Astrocyte of the cerebellum (primary cell): ENCODE measurements at regions not wholly inside any gene's neighbourhood (a gene's known extent, or its start where the extent isn't known, plus 50 kb on each side); places are given as distances from the start of the nearest gene placed in this dataset.

ENCODE experiments used
- DNase-seq: peaks from one replicate; pipeline ENCODE4 v3.0.0-alpha.2; 2011; ENCODE audit warnings: low read depth
- H3K4me3 ChIP-seq: 2 replicates; pipeline ENCODE4 v1.5.1; 2011; ENCODE audit warnings: mild to moderate bottlenecking, low read depth, low read length, moderate library complexity
- CTCF ChIP-seq: IDR thresholded peaks from 2 replicates; pipeline ENCODE4 v1.5.1; 2012; ENCODE audit warnings: low read length, low read depth, moderate library complexity, mild to moderate bottlenecking; ENCODE audit errors: missing control alignments
- in situ Hi-C: cut with HindIII; loops from 2 replicates; pipeline ENCODE4 v1.10.0; 2017; ENCODE audit warnings: low sequenced_read_pairs

- peak; percentile 81 for TF ChIP-seq CTCF
- H3K4me3 ChIP-seq = no peak overlapping the region
- no peak for DNase-seq
- in situ Hi-C loops = loop anchor here (25.0 kb wide), 1 partner anchor 231 kb away; no protein-coding TSS in a partner anchor
Measured at GRCh38 chr10:117442944-117443685, 67.9 kb upstream of the PDZD8 start.

GRCh38 chr10:117442521-117442920 is 67.3 kb upstream of the PDZD8 start:
- DNase-seq = no peak
- no peak overlapping the region for H3K4me3 ChIP-seq
- in situ Hi-C loops = loop anchor here (25.0 kb wide), 1 partner anchor 230 kb away; no protein-coding TSS in a partner anchor
- no peak for TF ChIP-seq CTCF

GRCh38 chr10:117441812-117442443 is 66.7 kb upstream of the PDZD8 start:
- peak; percentile 75 for DNase-seq
- in situ Hi-C loops = loop anchor here (25.0 kb wide), 1 partner anchor 230 kb away; no protein-coding TSS in a partner anchor
- no peak overlapping the region for H3K4me3 ChIP-seq
- TF ChIP-seq CTCF = no peak

- H3K4me3 ChIP-seq = no peak overlapping the region
- TF ChIP-seq CTCF = no peak
- in situ Hi-C loops = loop anchor here (25.0 kb wide), 1 partner anchor 229 kb away; no protein-coding TSS in a partner anchor
- no peak for DNase-seq
Measured at GRCh38 chr10:117441361-117441760, 66.1 kb upstream of the PDZD8 start.

- DNase-seq = peak; percentile 56
- TF ChIP-seq CTCF = no peak
- in situ Hi-C loops = loop anchor here (25.0 kb wide), 1 partner anchor 227 kb away; no protein-coding TSS in a partner anchor
- no peak overlapping the region for H3K4me3 ChIP-seq
Measured at GRCh38 chr10:117439243-117439912, 64.1 kb upstream of the PDZD8 start.

- no peak for TF ChIP-seq CTCF
- no peak overlapping the region for H3K4me3 ChIP-seq
- no peak for DNase-seq
- in situ Hi-C loops = loop anchor here (25.0 kb wide), 1 partner anchor 221 kb away; no protein-coding TSS in a partner anchor
Measured at GRCh38 chr10:117432866-117433265, 57.6 kb upstream of the PDZD8 start.
